ENCODE measurements at regions not wholly inside any gene's neighbourhood (a gene's known extent, or its start where the extent isn't known, plus 50 kb on each side); places are given as distances from the start of the nearest gene placed in this dataset.

GRCh38 chr2:88832311-88832991 lies 141.0 kb downstream of the RPIA start:
- no peak for TF ChIP-seq CBFB (IDR thresholded peaks at IDR 0.05; ENCODE audit: low read depth)
- no peak for TF ChIP-seq CTCF (IDR thresholded peaks at IDR 0.05 in 2 of 3, conservative IDR thresholded peaks at IDR 0.05 in 1 of 3; ENCODE audit: control insufficient read depth in 2 of 3, extremely low read depth in 1 of 3, insufficient read depth in 1 of 3, low read depth in 3 of 3, low read length in 3 of 3)
- no peak for TF ChIP-seq CBX5 (IDR thresholded peaks at IDR 0.05; ENCODE audit: low read depth)
